ENCODE measurements at regions not wholly inside any gene's neighbourhood (a gene's known extent, or its start where the extent isn't known, plus 50 kb on each side); places are given as distances from the start of the nearest gene placed in this dataset.

- TF ChIP-seq POLR2A (IDR thresholded peaks at IDR 0.05) (no peak), CTCF (IDR thresholded peaks at IDR 0.05) (no peak)
- no peaks in the 10 kb centered on the region for H3K4me1 ChIP-seq
- H3K36me3 ChIP-seq, result no peaks in the 10 kb centered on the region
- no peak for DNase-seq
- intact Hi-C loops (cut with DNase I; ENCODE audit: low total_unique reads), result no loop called here
- no peak overlapping the region for H3K4me3 ChIP-seq
- H3K9me3 ChIP-seq, result no peaks in the 10 kb centered on the region
- H3K27me3 ChIP-seq, result no peaks in the 10 kb centered on the region
- H3K27ac ChIP-seq, result no peak overlapping the region
These were observed 233.4 kb downstream of the ZPLD1 start for GRCh38 chr3:102668247-102668646.

GRCh38 chr3:102670986-102671385, 236.2 kb downstream of the ZPLD1 start:
- TF ChIP-seq POLR2A (IDR thresholded peaks at IDR 0.05) (no peak), CTCF (IDR thresholded peaks at IDR 0.05) (no peak)
- no peaks in the 10 kb centered on the region for H3K4me1 ChIP-seq
- DNase-seq, result no peak
- H3K27ac ChIP-seq, result no peak overlapping the region
- no peaks in the 10 kb centered on the region for H3K27me3 ChIP-seq
- H3K4me3 ChIP-seq, result no peak overlapping the region
- no peaks in the 10 kb centered on the region for H3K36me3 ChIP-seq
- H3K9me3 ChIP-seq, result no peaks in the 10 kb centered on the region
- intact Hi-C loops (cut with DNase I; ENCODE audit: low total_unique reads), result no loop called here

GRCh38 chr3:102672305-102672704, 237.5 kb downstream of the ZPLD1 start:
- Histone ChIP-seq H3K27ac (no peak overlapping the region), H3K4me3 (no peak overlapping the region), H3K36me3 (no peaks in the 10 kb centered on the region), H3K27me3 (no peaks in the 10 kb centered on the region), H3K4me1 (no peaks in the 10 kb centered on the region), H3K9me3 (no peaks in the 10 kb centered on the region)
- DNase-seq, result no peak
- intact Hi-C loops (cut with DNase I; ENCODE audit: low total_unique reads), result no loop called here
- no peak for TF ChIP-seq POLR2A (IDR thresholded peaks at IDR 0.05)
- TF ChIP-seq CTCF (IDR thresholded peaks at IDR 0.05), result no peak

GRCh38 chr3:102673271-102674115, 238.7 kb downstream of the ZPLD1 start:
- Histone ChIP-seq H3K27me3 (no peaks in the 10 kb centered on the region), H3K4me1 (no peaks in the 10 kb centered on the region), H3K9me3 (no peaks in the 10 kb centered on the region), H3K36me3 (no peaks in the 10 kb centered on the region), H3K27ac (no peak overlapping the region), H3K4me3 (no peak overlapping the region)
- peak; percentile 18 to 33 for DNase-seq
- TF ChIP-seq POLR2A (IDR thresholded peaks at IDR 0.05), result no peak
- peak; percentile 42 to 71 (median 58) for TF ChIP-seq CTCF (IDR thresholded peaks at IDR 0.05)
- intact Hi-C loops (cut with DNase I; ENCODE audit: low total_unique reads), result no loop called here

- Histone ChIP-seq H3K9me3 (no peaks in the 10 kb centered on the region), H3K27ac (no peak overlapping the region), H3K4me1 (no peaks in the 10 kb centered on the region), H3K36me3 (no peaks in the 10 kb centered on the region), H3K4me3 (no peak overlapping the region), H3K27me3 (no peaks in the 10 kb centered on the region)
- intact Hi-C loops (cut with DNase I; ENCODE audit: low total_unique reads), result no loop called here
- DNase-seq, result no peak
- TF ChIP-seq CTCF (IDR thresholded peaks at IDR 0.05), result no peak
- no peak for TF ChIP-seq POLR2A (IDR thresholded peaks at IDR 0.05)
These were observed 239.5 kb downstream of the ZPLD1 start for GRCh38 chr3:102674284-102674683.
